ENCODE measurements at regions not wholly inside any gene's neighbourhood (a gene's known extent, or its start where the extent isn't known, plus 50 kb on each side); places are given as distances from the start of the nearest gene placed in this dataset.
"Not testable (repeated sequence)": the region's sequence is repeated elsewhere in the genome, so short reads cannot be mapped to it uniquely, and the experiment has no call there.

DNA sequence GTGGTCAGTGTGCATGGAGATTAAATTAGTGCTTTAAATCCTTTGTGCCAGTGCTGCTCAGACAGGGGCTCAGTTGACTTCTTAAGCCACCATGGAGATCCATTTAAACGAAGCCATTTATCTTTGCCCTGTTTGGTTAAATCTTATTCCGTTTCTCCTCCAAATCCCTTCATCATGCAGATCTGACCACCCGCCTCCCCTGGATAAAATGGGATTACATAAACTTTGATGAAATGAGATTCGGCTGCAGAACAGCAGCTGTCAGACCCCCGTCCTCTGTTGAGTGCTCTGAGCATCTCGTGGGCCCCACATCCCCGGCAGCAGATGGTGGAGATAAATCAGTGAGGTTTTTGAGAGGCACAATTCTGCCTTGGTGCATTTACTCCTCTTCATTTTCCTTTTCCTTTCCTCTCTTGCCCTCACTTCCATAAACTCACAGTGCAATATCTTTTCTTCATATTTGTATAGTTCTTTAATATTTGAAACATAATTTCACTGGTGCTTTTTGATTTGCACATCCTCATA lies 84.4 kb upstream of the TWIST2 start:
- Mint-ChIP-seq H3K9me3 (no peaks in the 10 kb centered on the region), H3K36me3 (no peaks in the 10 kb centered on the region), H3K27ac (no peak overlapping the region)
- DNase-seq (ENCODE audit: low spot score in 2 of 2) (no peak), ATAC-seq (no peak)

DNA sequence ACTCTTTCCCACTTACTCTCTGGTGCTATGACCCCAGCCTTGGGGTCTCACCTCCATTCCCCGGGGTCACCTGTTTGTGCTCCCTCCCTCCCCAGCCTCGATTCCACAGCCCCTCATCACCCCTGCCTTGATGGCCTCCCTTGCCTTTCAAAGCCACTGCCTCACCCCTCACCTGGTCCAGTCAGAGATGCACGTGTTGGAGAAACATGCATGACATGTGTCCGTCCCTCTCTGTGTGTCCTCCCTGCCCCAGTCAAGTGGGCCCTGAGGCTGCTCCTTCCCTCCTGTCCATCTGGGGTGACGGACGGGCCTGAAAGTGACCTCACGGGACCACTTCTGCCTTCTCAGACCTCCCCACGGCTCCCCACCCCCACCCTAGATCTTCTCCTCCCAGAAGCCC lies 82.3 kb upstream of the TWIST2 start:
- ATAC-seq (no peak), DNase-seq (ENCODE audit: low spot score in 2 of 2) (no peak)
- Mint-ChIP-seq H3K27ac (no peak overlapping the region), H3K36me3 (no peaks in the 10 kb centered on the region), H3K9me3 (no peaks in the 10 kb centered on the region)

DNA sequence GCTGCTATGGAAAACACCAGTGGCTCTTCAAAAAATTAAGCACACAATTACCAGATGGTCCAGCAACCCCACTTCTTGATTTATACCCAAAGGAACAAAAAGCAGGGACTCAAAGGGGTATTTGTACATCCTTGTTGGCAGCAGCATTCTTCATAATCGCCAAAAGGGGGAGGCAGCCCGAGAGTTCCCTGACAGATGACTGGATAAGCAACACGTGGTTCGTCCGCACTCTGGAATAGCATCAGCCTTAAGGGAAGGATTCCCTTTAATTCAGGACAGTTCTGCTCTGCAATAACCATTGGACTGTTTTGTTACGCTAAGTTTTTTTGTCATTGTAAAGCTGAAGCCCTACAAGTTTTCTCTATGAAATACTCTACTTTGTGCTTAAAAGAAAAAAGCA lies 76.7 kb upstream of the TWIST2 start:
- H3K27ac Mint-ChIP-seq = no peak overlapping the region
- no peaks in the 10 kb centered on the region for H3K9me3 Mint-ChIP-seq
- no peaks in the 10 kb centered on the region for H3K36me3 Mint-ChIP-seq
- no peak for DNase-seq (ENCODE audit: low spot score in 2 of 2)
- ATAC-seq = no peak

DNA sequence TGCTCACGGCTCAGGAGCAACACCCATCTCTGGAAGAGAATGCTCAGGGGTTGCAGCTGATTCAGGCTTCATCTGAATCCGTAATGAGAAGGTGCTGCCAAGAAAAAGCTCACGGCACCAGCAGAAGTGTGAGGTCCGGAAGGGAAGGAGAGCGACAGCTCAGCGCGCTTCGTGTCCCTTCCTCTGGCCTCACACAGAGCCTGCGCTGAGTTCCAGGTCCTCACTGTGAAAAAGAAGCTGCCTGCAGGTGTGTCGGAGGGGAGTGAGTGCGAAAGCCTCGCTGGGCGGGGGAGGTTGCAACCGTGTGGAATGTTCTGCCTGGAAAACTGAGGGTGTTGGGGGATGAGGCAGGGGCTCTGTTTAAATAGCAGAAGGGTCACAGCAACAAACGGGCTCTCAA lies 76.2 kb upstream of the TWIST2 start:
- Mint-ChIP-seq H3K36me3 (no peaks in the 10 kb centered on the region), H3K9me3 (no peaks in the 10 kb centered on the region), H3K27ac (no peak overlapping the region)
- DNase-seq (ENCODE audit: low spot score in 2 of 2) (no peak), ATAC-seq (no peak)

DNA sequence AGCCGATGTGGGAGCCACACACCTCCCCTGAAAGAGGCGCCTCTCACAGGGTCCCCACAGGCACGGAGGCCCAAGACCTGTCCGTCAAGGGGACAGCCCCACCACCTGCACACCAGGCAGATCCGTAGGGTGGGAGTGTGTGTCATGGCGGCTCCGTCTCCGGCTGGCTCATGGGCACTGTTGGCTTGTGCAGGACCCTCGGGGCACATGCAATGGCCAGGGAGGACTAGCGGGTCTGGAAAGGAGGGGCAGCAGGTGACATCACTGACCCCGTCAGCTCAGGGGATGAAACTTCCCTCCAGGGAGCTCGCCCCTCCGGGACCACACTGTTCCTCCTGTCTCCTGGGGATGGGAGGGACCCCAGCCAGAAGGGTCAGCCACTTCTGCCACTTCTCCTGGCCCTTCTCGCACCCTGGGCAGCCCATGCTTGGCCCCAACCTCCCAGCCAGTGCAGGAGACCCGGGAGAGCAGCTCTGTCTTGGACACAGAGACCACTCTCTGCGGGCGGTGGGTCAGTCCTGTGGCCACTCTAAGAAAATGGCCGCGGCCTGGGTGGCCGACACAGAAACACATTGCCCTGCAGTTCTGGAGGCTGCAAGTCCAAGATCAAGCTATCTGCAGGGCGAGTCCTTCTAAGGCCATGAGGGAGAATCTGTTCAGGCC lies 75.1 kb upstream of the TWIST2 start:
- no peak for DNase-seq (ENCODE audit: low spot score in 2 of 2)
- Mint-ChIP-seq H3K9me3 (no peaks in the 10 kb centered on the region), H3K36me3 (no peaks in the 10 kb centered on the region), H3K27ac (no peak overlapping the region)
- ATAC-seq = no peak

DNA sequence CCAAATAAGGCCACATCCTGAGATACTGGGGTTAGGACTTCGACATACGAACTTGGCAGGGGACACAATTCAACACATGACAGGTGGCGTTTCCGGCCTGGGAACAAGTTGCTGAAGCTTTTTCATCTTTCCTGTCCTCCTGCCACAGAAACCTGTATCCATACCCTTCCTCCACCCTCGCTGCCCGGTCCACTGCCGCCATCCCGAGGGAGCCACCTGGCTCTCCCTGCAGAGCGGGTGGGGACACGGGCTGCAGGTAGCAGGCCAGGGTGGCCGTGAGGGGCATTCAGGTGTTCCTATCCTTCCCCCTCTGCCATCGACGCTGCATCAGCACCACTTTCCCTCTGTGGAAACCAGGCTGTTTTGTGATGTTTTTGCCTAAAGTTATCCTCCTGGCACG lies 74.4 kb upstream of the TWIST2 start:
- no peak overlapping the region for H3K27ac Mint-ChIP-seq
- no peaks in the 10 kb centered on the region for H3K36me3 Mint-ChIP-seq
- H3K9me3 Mint-ChIP-seq = no peaks in the 10 kb centered on the region
- ATAC-seq = no peak
- no peak for DNase-seq (ENCODE audit: low spot score in 2 of 2)

DNA sequence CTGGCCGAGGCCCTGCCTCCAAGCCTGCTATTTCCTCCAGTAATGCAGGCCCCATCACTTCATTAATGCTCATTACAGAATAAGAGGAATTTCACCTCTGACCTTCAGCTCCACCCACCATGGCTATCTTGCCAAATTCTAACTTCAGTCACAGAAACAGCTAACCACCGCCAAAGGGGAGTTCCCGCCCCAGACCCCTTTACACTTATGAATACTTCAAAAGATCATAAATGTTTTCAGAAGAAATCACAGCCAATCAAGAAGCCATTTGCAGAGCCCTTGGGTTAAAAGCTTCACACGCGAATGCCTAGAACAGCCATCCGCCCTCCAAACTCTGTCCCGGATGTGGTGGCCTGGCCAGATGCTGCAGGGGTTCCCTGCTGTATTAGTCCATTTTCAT lies 73.8 kb upstream of the TWIST2 start:
- no peaks in the 10 kb centered on the region for H3K9me3 Mint-ChIP-seq

DNA sequence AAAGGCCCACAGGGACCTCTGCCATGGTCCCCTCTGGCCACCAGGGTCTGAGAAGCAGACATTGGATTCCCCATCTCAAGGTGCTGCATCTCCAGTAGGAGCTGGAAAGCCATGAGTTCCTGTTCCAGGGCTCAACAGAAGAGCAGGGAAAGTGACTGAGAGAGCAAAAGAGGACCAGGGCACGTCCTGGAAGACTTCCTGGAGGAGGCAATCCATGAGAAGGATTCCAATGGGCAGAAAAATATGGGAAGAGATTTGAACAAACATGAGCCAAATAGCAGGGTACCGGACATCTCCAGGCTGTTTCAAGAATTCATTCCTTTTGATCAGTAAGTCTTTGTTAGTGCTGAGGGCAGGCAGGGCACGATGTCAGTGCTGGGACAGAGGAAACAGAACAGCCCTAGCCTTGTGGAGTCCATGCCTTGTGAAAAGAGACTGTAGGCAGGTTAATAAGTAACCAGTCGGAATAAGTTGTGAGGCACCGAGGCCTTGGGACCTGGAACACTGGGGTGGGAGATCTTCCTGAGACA lies 72.8 kb upstream of the TWIST2 start:
- no peak overlapping the region for H3K27ac Mint-ChIP-seq

More for the DNA sequence above, 73.8 kb upstream of the TWIST2 start:
- DNase-seq (ENCODE audit: low spot score in 2 of 2) (no peak), ATAC-seq (no peak)
- Mint-ChIP-seq H3K27ac (no peak overlapping the region), H3K36me3 (no peaks in the 10 kb centered on the region)

GRCh38 chr2:238775591-238775990 lies 72.3 kb upstream of the TWIST2 start:
- H3K27ac Mint-ChIP-seq = no peak overlapping the region
- no peak for DNase-seq (ENCODE audit: low spot score in 2 of 2)
- no peak for ATAC-seq
- H3K36me3 Mint-ChIP-seq = no peaks in the 10 kb centered on the region
- H3K9me3 Mint-ChIP-seq = no peaks in the 10 kb centered on the region

More for the DNA sequence above, 72.8 kb upstream of the TWIST2 start:
- no peaks in the 10 kb centered on the region for H3K36me3 Mint-ChIP-seq
- ATAC-seq (no peak), DNase-seq (ENCODE audit: low spot score in 2 of 2) (no peak)
- H3K9me3 Mint-ChIP-seq = no peaks in the 10 kb centered on the region

DNA sequence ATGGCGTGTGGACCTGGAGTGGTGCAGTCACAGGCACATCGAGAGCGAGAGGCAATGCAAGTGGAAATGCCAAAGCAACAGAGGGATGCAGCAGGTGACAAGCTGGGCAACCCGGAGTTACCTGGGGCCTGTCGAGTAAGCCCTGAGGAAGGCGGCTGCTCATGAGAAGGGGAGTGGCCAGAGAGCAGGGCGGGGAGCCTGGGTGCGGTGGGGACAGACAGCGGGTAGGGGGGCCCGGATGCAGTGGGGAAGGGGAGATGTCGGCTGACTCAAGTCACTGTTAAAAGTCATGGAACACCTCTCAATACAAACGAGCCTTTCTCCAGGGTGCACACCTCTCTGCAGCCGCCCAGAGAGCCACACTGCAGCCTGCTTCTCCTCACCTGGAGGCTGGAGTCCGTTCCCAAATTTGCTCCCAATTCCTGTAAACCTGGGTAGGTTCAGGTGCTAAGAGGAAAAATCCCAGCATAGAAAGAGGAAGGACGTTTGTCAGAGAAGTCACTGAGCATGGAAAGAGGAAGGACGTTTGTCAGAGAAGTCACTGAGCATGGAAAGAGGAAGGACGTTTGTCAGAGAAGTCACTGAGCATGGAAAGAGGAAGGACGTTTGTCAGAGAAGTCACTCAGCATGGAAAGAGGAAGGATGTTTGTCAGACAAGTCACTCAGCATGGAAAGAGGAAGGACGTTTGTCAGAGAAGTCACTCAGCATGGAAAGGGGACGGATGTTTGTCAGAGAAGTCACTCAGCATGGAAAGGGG lies 71.7 kb upstream of the TWIST2 start:
- DNase-seq (ENCODE audit: low spot score in 2 of 2) (no peak), ATAC-seq (no peak)
- Mint-ChIP-seq H3K27ac (no peak overlapping the region), H3K36me3 (no peaks in the 10 kb centered on the region), H3K9me3 (no peaks in the 10 kb centered on the region)

DNA sequence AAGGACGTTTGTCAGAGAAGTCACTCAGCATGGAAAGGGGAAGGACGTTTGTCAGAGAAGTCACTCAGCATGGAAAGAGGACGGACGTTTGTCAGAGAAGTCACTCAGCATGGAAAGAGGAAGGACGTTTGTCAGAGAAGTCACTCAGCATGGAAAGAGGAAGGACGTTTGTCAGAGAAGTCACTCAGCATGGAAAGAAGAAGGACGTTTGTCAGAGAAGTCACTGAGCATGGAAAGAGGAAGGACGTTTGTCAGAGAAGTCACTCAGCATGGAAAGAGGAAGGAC lies 71.2 kb upstream of the TWIST2 start:
- H3K36me3 Mint-ChIP-seq; ATAC-seq; H3K9me3 Mint-ChIP-seq; H3K27ac Mint-ChIP-seq; DNase-seq (ENCODE audit: low spot score in 2 of 2): not testable (repeated sequence)

DNA sequence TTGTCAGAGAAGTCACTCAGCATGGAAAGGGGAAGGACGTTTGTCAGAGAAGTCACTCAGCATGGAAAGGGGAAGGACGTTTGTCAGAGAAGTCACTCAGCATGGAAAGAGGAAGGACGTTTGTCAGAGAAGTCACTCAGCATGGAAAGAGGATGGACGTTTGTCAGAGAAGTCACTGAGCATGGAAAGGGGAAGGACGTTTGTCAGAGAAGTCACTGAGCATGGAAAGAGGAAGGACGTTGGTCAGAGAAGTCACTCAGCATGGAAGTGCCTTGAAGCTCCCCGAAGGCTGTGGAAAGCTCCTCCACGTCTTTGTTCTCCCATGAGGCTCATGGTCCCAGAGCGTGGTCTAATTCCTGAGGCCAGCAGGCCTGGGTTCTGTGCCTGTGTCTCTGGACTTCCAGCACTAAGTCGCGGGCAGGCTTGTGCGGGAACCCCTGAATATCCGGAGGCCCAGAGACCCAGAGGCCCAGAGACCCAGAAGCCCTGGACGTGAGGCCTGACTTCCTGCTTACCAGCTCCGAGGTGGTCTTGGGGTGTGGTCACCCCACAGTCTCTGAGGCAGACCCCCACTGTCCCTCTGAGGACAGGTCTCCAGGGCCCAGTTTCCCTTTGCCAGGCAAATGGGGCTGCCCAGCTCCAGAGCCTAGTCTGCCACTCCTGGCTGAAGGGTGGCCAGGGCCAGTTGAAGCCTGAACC lies 70.4 kb upstream of the TWIST2 start:
- ATAC-seq (no peak), DNase-seq (ENCODE audit: low spot score in 2 of 2) (no peak)
- H3K27ac Mint-ChIP-seq = no peak overlapping the region
- H3K36me3 Mint-ChIP-seq = no peaks in the 10 kb centered on the region
- H3K9me3 Mint-ChIP-seq = no peaks in the 10 kb centered on the region

DNA sequence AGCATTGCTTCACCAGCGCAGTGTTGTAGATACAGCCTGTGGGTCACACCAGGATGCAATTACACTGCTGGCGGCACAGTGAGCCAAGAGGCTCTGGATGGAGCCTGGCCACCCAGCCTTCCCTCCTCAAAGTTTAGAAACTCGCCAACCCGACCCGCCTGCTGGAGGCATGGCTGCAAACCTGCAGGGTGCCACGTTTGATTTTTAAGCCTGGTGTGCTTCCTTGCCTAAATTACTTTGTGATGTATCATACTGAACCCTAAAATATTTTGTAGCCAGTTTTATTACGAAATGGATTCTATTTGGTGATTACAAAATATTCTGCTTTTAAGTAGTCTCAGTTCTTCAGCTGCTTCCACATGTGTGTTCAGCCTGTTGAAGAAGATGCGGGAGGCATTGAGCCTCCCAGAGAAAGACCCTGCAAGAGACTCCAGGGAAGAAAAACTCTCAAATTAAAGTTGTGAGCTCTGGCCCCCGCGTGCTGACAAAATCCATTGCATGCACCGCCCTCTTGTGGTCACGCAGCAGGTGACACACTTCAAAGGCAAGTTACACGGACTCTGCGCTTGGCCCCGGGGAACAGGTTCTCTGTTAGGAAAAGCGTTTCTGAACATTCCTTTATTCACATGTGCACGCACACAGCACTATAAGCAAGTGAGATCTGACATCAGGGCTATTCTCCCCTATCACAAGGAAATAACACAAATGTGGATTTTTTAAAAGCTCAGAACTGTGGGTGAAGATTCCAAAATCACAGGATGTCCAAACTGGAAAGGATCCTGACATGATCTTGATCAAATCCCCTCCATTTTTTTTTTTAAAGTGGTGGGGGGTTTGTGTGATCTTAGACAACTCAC lies 63.0 kb upstream of the TWIST2 start:
- no peaks in the 10 kb centered on the region for H3K9me3 Mint-ChIP-seq
- no peak overlapping the region for H3K27ac Mint-ChIP-seq
- ATAC-seq (peak in 1 of 2 donors; percentile 26), DNase-seq (ENCODE audit: low spot score in 2 of 2) (peak in 1 of 2 donors; percentile 59)
- no peaks in the 10 kb centered on the region for H3K36me3 Mint-ChIP-seq

DNA sequence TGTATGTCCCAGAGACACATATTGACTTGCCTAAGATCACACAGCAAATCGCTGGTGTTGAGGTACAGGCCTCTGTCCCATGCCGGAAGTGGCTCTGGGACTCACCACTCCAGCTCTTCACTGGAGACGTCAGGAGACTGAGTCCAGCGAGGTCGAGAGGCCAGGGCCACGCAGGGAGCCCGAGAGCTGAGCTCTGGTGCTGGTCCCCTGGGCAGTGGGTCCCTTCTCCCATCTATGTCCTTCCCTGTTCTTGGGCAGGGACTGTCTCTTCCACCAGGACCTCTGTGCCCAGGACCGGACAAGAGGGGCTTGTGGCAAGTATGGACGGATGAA lies 62.4 kb upstream of the TWIST2 start:
- Mint-ChIP-seq H3K36me3 (no peaks in the 10 kb centered on the region), H3K27ac (no peak overlapping the region), H3K9me3 (no peaks in the 10 kb centered on the region)
- no peak for DNase-seq (ENCODE audit: low spot score in 2 of 2)
- ATAC-seq = no peak

DNA sequence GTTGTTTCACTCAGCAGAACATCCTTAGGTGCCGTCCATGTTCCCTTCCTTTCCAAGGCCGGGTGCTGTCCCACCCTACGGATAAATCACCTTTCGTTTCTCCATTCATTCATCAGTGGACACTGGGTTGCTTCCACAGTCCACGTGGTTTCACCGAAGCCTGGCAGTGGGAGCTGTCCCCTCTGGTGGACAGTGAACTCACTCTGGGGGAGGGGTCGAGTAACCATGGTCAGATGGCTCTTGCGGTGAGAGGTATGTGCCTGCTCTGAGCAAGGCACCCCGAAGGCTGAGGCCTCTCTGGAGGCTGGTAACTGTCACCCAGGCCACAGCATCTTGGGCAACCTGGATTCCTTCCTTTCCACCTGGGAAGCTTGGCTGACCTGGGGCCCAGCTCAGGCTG lies 61.5 kb upstream of the TWIST2 start:
- no peak for DNase-seq (ENCODE audit: low spot score in 2 of 2)
- no peak for ATAC-seq
- no peaks in the 10 kb centered on the region for H3K36me3 Mint-ChIP-seq

GRCh38 chr2:238786792-238787490 lies 60.9 kb upstream of the TWIST2 start:
- H3K9me3 Mint-ChIP-seq = no peaks in the 10 kb centered on the region
- no peak for DNase-seq (ENCODE audit: low spot score in 2 of 2)
- ATAC-seq = no peak
- H3K36me3 Mint-ChIP-seq = no peaks in the 10 kb centered on the region
- no peak overlapping the region for H3K27ac Mint-ChIP-seq

More for the DNA sequence above, 61.5 kb upstream of the TWIST2 start:
- H3K27ac Mint-ChIP-seq = no peak overlapping the region
- no peaks in the 10 kb centered on the region for H3K9me3 Mint-ChIP-seq
